ENCODE measurements at regions not wholly inside any gene's neighbourhood (a gene's known extent, or its start where the extent isn't known, plus 50 kb on each side); places are given as distances from the start of the nearest gene placed in this dataset.
"Not testable (repeated sequence)": the region's sequence is repeated elsewhere in the genome, so short reads cannot be mapped to it uniquely, and the experiment has no call there.

DNA sequence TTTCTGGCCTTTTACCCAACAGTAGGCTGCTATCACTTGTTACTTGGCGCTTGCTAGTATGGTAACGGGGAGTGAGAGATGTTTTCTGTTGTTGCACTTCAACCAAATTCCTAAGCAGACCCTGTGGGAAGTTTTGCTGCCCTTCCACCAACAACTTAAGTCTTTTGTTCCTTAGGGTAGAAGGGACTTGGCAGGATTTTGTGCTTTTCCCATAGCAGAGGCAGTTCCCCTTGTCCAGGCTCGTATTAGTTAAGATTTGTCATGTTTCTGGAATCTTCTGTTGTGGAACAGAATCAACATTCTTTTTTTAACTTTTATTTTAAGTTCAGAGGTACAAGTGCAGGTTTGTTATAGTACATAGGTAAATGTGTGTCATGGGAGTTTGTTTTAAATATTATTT is 73.2 kb upstream of the SGIP1 start:
- DNase-seq (ENCODE audit: low spot score) (no peak), FAIRE-seq (no peak)

DNA sequence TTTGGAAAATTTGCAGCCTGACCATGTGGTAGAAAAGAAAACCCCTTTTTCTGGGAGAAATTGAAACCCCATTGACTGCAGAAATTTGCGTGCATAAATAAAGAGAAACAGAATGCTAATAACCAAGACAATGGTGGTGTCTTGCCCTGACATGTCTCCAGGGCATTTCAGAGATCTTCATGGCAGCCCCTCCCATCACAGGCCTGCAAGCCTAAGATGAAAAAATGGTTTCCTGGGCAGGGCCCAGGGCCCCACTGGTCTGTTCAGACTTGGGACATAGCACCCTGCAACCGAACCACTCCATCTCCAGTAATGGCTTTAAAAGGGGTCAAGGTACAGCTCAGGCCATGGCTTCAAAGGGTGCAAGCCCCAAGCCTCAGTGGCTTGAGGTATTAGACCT is 71.6 kb upstream of the SGIP1 start:
- no peak for FAIRE-seq
- DNase-seq (ENCODE audit: low spot score): no peak

DNA sequence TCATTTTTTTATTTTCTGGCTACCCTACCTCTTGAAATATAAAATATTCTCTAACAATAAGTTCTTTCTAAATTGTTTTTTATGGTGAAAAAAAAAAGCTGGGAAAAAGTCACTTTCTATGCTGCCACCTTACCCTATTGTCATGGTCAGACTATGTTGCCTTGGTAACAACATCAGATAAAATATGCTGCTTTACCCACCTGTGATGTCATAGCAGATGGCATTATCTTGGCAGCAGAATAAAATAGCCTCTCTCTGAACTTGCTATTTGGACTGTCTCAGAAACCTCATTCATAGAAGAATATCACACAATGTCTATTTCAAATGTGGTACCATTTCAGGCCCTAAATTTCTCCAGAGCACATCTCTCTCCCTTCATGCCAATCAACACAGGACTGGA is 69.6 kb upstream of the SGIP1 start:
- DNase-seq (ENCODE audit: low spot score): no peak
- no peak for FAIRE-seq

DNA sequence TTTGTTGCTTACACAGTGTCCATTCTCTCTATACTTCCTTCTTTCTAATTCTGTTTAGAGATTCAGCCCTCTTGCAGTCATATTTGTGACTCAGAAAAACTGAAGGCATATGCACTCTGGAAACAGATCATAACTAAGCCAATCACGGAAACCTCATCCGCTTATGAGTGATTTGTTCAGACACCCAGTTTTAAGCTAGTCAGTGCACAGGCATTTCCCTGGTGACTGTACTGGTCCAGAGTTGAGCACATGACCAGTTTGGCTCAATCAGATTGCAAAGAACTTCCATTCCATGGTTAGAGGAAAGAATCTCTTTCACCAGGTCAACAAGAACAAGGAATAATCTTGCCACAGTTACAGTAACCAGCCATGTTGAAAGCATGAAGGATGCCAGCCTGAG is 69.2 kb upstream of the SGIP1 start:
- FAIRE-seq (no peak), DNase-seq (ENCODE audit: low spot score) (peak; percentile 80)

DNA sequence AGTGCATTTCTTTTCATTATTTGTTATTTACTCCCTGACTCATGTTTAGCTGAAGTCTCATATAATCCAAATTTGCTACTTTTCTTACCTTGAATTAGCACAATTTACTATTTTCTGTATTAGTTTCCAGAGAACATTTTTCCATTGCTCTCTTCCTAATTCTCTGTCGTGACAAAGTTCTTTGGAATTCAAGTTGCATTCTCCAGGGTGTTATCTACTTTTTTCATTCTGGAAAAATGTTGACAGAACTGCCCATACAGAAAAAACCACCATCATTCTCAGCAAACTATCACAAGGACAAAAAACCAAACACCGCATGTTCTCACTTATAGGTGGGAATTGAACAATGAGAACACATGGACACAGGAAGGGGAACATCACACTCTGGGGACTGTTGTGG is 67.3 kb upstream of the SGIP1 start:
- DNase-seq (ENCODE audit: low spot score); FAIRE-seq: not testable (repeated sequence)

DNA sequence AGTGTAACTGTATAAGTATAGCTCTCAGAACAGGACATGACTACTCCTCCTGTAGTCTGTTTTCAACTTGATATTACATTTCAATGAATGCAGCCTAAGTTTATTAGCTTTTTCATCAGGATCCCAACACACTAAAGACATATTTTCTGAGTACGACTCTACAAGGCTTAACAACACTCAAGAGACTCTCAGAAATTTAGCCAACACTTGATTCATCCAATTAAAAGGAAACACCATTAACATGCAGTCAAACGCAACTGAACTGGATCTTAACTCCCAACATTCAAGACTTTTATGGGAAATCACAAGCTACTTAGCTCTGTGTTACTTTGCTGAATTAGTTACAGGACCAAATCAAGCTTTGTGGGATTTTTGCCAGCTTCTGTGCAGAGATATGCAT is 65.2 kb upstream of the SGIP1 start:
- FAIRE-seq: no peak
- no peak for DNase-seq (ENCODE audit: low spot score)

DNA sequence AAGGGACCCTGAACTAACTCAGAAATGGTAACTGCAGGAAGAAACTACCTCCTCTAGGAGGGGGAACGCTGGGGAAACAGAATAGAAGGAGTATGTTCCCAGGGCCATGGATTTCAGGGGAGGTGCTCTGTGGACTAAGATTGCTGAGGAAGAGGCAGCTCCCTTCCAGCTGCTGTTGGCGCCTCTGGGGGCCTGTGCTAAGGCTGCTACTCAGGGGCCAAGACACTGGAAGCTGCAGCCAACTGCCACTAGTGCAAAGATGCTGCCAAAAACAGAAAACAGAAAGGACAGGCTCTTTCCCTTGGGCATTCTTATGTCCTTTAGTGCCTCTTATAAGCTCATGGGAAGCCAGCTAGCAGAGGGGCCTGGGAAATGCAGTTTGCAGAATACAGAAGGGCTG is 58.0 kb upstream of the SGIP1 start:
- no peak for FAIRE-seq
- DNase-seq (ENCODE audit: low spot score): no peak

DNA sequence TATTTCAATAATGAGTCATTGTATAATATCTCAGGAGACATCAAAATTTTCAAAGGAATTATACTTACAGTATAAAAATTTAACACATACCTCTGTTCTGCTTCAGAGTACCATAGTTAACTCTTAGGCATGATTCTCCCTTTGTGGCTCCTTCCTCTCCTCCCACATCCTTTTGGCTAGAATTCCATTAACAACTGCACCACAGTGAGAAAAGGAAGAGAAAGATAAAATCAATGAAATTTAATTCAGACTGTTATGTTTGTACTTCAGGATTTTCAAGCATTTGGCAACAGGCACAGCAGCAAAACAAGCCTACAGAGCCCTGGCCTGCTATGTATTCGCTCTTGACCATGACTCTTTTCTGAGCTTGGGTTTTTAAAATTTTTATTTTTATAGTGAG is 57.2 kb upstream of the SGIP1 start:
- FAIRE-seq: no peak
- no peak for DNase-seq (ENCODE audit: low spot score)

DNA sequence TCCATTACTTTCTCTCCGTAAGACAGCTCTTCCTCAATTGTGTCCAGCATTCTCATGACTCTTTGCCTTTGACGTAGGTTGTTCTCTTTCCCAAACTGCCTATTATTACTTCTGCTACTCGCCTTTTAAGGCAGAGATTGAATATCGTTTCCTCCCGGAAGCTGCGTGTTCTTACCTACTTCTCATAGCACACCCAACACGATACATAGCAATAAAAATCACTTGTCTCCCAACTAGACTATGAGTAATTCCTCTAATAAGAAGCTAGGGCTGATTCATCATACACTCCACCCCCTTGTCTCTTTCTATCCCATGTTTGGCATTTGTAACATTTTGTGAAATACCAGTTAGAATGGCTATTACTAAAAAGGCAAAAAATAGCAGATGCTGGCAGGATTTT is 55.8 kb upstream of the SGIP1 start:
- FAIRE-seq: peak; percentile 30
- DNase-seq (ENCODE audit: low spot score): peak; percentile 40

DNA sequence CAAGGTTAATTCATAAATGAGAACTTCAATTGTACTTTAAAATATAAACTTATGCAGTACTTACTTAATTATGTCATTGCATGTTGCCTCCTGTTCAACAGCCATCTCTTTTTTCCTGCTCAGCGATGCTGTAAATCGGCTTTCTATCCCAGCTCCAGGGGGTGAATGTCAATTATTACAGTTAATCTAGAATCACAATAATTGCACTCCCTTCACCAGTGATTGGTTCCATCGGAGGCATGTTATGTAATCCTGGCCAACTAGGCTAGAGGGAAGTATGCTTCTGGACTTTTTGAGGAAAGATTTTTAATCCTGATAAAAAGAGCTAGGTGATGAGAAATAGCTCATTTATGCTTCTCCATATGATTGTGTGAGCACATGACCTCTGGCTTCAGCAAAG is 53.8 kb upstream of the SGIP1 start:
- DNase-seq (ENCODE audit: low spot score): no peak
- no peak for FAIRE-seq

DNA sequence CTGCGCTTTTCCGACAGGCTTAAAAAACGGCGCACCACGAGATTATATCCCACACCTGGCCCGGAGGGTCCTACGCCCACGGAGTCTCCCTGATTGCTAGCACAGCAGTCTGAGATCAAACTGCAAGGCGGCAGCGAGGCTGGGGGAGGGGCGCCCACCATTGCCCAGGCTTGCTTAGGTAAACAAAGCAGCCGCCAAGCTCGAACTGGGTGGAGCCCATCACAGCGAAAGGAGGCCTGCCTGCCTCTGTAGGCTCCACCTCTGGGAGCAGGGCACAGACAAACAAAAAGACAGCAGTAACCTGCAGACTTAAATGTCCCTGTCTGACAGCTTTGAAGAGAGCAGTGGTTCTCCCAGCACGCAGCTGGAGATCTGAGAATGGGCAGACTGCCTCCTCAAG is 52.7 kb upstream of the SGIP1 start:
- not testable (repeated sequence) for FAIRE-seq; DNase-seq (ENCODE audit: low spot score)
